H1 (cell line): ENCODE measurements at regions not wholly inside any gene's neighbourhood (a gene's known extent, or its start where the extent isn't known, plus 50 kb on each side); places are given as distances from the start of the nearest gene placed in this dataset.

Experiments
- CTCF ChIA-PET: fragments of 300-600 bp; sonication (Branson Sonifier 250); formaldehyde crosslinking; loops from one replicate; lab custom pipeline; 2021; ENCODE audit not compliant: partially characterized antibody; lab: Charles Lee
- POLR2A ChIA-PET: fragments of 300-600 bp; sonication (Branson Sonifier 250); formaldehyde crosslinking; loops from one replicate; lab custom pipeline; 2021; ENCODE audit warnings: inconsistent platforms; ENCODE audit not compliant: partially characterized antibody; lab: Charles Lee
- DNase-seq, 2 experiments: peaks; one replicate each; pipeline versions ENCODE4 v3.0.0 to v3.0.0-alpha.2; 2010 to 2022; ENCODE audit warnings: low spot score in 2 of 2, low read depth in 1 of 2, mixed read lengths in 1 of 2
- FAIRE-seq: peaks from 2 replicates; lab custom pipeline; 2011; peaks lifted over from hg19 to GRCh38; lab: Jason Lieb, UNC
- H2AFZ ChIP-seq: 2 replicates; pipeline ENCODE4 v1.8.1; 2012; ENCODE audit warnings: low read length, inconsistent platforms
- H2AK5ac ChIP-seq: 2 replicates; pipeline ENCODE4 v1.6.1; 2013; ENCODE audit warnings: low read depth, low read length
- H2BK120ac ChIP-seq: replicated peaks from 2 replicates; pipeline ENCODE3; 2013; ENCODE audit warnings: low read depth, low read length, inconsistent platforms
- H2BK12ac ChIP-seq: 2 replicates; pipeline ENCODE4 v1.6.1; 2013; ENCODE audit warnings: low read depth, low read length
- H2BK15ac ChIP-seq: 2 replicates; pipeline ENCODE4 v1.6.1; 2013; ENCODE audit warnings: low read length
- H2BK20ac ChIP-seq: 2 replicates; pipeline ENCODE4 v1.6.1; 2013; ENCODE audit warnings: low read length
- H2BK5ac ChIP-seq: 2 replicates; pipeline ENCODE4 v1.6.1; 2013; ENCODE audit warnings: low read depth, low read length
- H3K14ac ChIP-seq: 2 replicates; pipeline ENCODE4 v1.6.1; 2013; ENCODE audit warnings: inconsistent platforms; ENCODE audit not compliant: insufficient read length
- H3K18ac ChIP-seq: 2 replicates; pipeline ENCODE4 v1.6.1; 2013; ENCODE audit warnings: low read length; ENCODE audit errors: extremely low read depth
- H3K23ac ChIP-seq: 2 replicates; pipeline ENCODE4 v1.6.1; 2013; ENCODE audit warnings: inconsistent platforms; ENCODE audit not compliant: insufficient read length
- H3K23me2 ChIP-seq: 2 replicates; pipeline ENCODE4 v1.6.1; 2013; ENCODE audit warnings: low read depth, low read length
- H3K27ac ChIP-seq: 2 replicates; pipeline ENCODE4 v1.6.1; 2011; ENCODE audit warnings: low read depth, low read length, inconsistent platforms
- H3K27me3 ChIP-seq, 4 experiments: replicated peaks in 1 of 4; 1 replicate in 1 of 4; 2 replicates in 3 of 4; pipeline versions ENCODE4 v1.6.1 to v1.8.1; 2011 to 2013; ENCODE audit warnings: low read length in 3 of 4, mild to moderate bottlenecking in 3 of 4, inconsistent platforms in 2 of 4, mixed read lengths in 2 of 4, moderate library complexity in 1 of 4; ENCODE audit not compliant: control insufficient read depth in 3 of 4, insufficient read depth in 3 of 4; ENCODE audit errors: extremely low read depth in 1 of 4
- H3K36me3 ChIP-seq, 4 experiments: 2 replicates each; pipeline versions ENCODE4 v1.6.1 to v1.8.1; 2011 to 2013; ENCODE audit warnings: mild to moderate bottlenecking in 4 of 4, low read length in 3 of 4, moderate library complexity in 2 of 4, control low read depth in 1 of 4, inconsistent platforms in 1 of 4; ENCODE audit not compliant: insufficient read depth in 4 of 4, control insufficient read depth in 2 of 4
- H3K4ac ChIP-seq: replicated peaks from 2 replicates; pipeline ENCODE3; 2013; ENCODE audit warnings: low read length, low read depth, mixed read lengths, inconsistent platforms; ENCODE audit not compliant: insufficient read length
- H3K4me1 ChIP-seq, 4 experiments: replicated peaks in 1 of 4; 1 replicate in 1 of 4; 2 replicates in 3 of 4; pipeline versions ENCODE4 v1.6.1 to v1.8.1; 2011 to 2013; ENCODE audit warnings: low read length in 3 of 4, inconsistent platforms in 2 of 4, mixed read lengths in 1 of 4; ENCODE audit not compliant: insufficient read depth in 4 of 4, control insufficient read depth in 3 of 4
- H3K4me2 ChIP-seq, 2 experiments: 2 replicates each; pipeline versions ENCODE4 v1.6.1 to v1.8.1; 2011 to 2013; ENCODE audit warnings: low read depth in 2 of 2, low read length in 2 of 2, control low read depth in 1 of 2, inconsistent platforms in 1 of 2, mild to moderate bottlenecking in 1 of 2; ENCODE audit not compliant: insufficient read depth in 1 of 2
- H3K4me3 ChIP-seq, 4 experiments: fragments of 200-600, 300-600 bp in 1 of 4; sonication (generic), shearing (Covaris generic), sonication (Bioruptor Twin) in 1 of 4; 2 replicates each; pipeline versions ENCODE4 v1.5.1 to v1.8.1; 2011 to 2016; ENCODE audit warnings: low read length in 4 of 4, low read depth in 3 of 4, control low read depth in 2 of 4, inconsistent platforms in 2 of 4, mild to moderate bottlenecking in 2 of 4, mixed read lengths in 1 of 4, moderate library complexity in 1 of 4; ENCODE audit not compliant: insufficient read depth in 2 of 4; ENCODE audit errors: extremely low read depth in 1 of 4
- H3K56ac ChIP-seq: replicated peaks from 2 replicates; pipeline ENCODE3; 2013; ENCODE audit warnings: low read depth, mild to moderate bottlenecking, mixed read lengths, low read length, inconsistent platforms; ENCODE audit not compliant: insufficient read length
- H3K79me1 ChIP-seq: 2 replicates; pipeline ENCODE4 v1.6.1; 2013; ENCODE audit warnings: low read depth, low read length, control low read depth
- H3K79me2 ChIP-seq, 2 experiments: 2 replicates each; pipeline versions ENCODE4 v1.6.1 to v1.8.1; 2012 to 2013; ENCODE audit warnings: low read length in 2 of 2, mild to moderate bottlenecking in 2 of 2, inconsistent platforms in 1 of 2; ENCODE audit not compliant: insufficient read depth in 2 of 2, control insufficient read depth in 1 of 2
- H3K9ac ChIP-seq, 4 experiments: replicated peaks in 1 of 4; 1 replicate in 1 of 4; 2 replicates in 3 of 4; pipeline versions ENCODE4 v1.6.1 to v1.8.1; 2011 to 2013; ENCODE audit warnings: low read depth in 3 of 4, low read length in 3 of 4, control low read depth in 2 of 4, mild to moderate bottlenecking in 2 of 4, moderate library complexity in 2 of 4, inconsistent platforms in 1 of 4; ENCODE audit errors: extremely low read depth in 1 of 4
- H3K9me3 ChIP-seq, 2 experiments: 2 replicates each; pipeline versions ENCODE4 v1.6.1 to v1.8.1; 2012 to 2013; ENCODE audit warnings: mild to moderate bottlenecking in 2 of 2, moderate library complexity in 2 of 2, control low read depth in 1 of 2, inconsistent platforms in 1 of 2, low read depth in 1 of 2, low read length in 1 of 2, mixed read lengths in 1 of 2; ENCODE audit not compliant: insufficient read depth in 2 of 2
- H4K20me1 ChIP-seq, 2 experiments: replicated peaks in 1 of 2; 2 replicates each; pipeline versions ENCODE3 to v1.8.1; 2011 to 2013; ENCODE audit warnings: inconsistent platforms in 2 of 2, low read length in 2 of 2, mild to moderate bottlenecking in 1 of 2; ENCODE audit not compliant: insufficient read depth in 2 of 2, control insufficient read depth in 1 of 2
- H4K5ac ChIP-seq: 2 replicates; pipeline ENCODE4 v1.6.1; 2013; ENCODE audit warnings: low read length, low read depth, mixed read lengths, inconsistent platforms; ENCODE audit not compliant: insufficient read length
- H4K8ac ChIP-seq: 2 replicates; pipeline ENCODE4 v1.8.0; 2013; ENCODE audit warnings: mild to moderate bottlenecking, moderate library complexity, low read length, inconsistent platforms; ENCODE audit not compliant: insufficient read depth; ENCODE audit errors: extremely low read depth
- H4K91ac ChIP-seq: replicated peaks from 2 replicates; pipeline ENCODE3; 2013; ENCODE audit warnings: low read length, mixed read lengths, inconsistent platforms; ENCODE audit not compliant: insufficient read length
- ASH2L ChIP-seq: fragments of 200-600, 300-600 bp; sonication (generic); IDR thresholded peaks from one replicate; pipeline ENCODE4 v1.7.1; 2017; ENCODE audit warnings: low read length
- CEBPB ChIP-seq: IDR thresholded peaks from 2 replicates; pipeline ENCODE4 v1.6.1; 2012; ENCODE audit warnings: low read depth, low read length
- CTBP2 ChIP-seq: IDR thresholded peaks from 2 replicates; pipeline ENCODE4 v1.7.0; 2011; ENCODE audit warnings: borderline replicate concordance, mild to moderate bottlenecking, moderate library complexity, mixed read lengths, low read length; ENCODE audit not compliant: insufficient read depth, insufficient read length
- KDM4A ChIP-seq: IDR thresholded peaks from one replicate; pipeline ENCODE4 v1.7.1; 2012; ENCODE audit warnings: low read depth, mild to moderate bottlenecking, moderate library complexity, low read length, inconsistent platforms; ENCODE audit not compliant: severe bottlenecking
- RFX5 ChIP-seq: IDR thresholded peaks from 2 replicates; pipeline ENCODE4 v1.6.1; 2011; ENCODE audit warnings: low read depth, low read length, improper control_type of control experiment, borderline replicate concordance
- RNF2 ChIP-seq: fragments of 200-900, 300-1000 bp; sonication (generic); IDR thresholded peaks from 2 replicates; pipeline ENCODE4 v1.7.1; 2016; ENCODE audit warnings: borderline replicate concordance, low read depth, mild to moderate bottlenecking, antibody characterized with exemption, low read length; ENCODE audit not compliant: poor library complexity, severe bottlenecking; ENCODE audit errors: missing control alignments
- SIRT6 ChIP-seq: IDR thresholded peaks from one replicate; pipeline ENCODE4 v1.7.1; 2012; ENCODE audit warnings: low read length, inconsistent platforms
- SIX5 ChIP-seq: IDR thresholded peaks from 2 replicates; pipeline ENCODE4 v1.6.1; 2011; ENCODE audit warnings: mild to moderate bottlenecking, low read depth, low read length
- TAF1 ChIP-seq: IDR thresholded peaks from 2 replicates; pipeline ENCODE4 v1.6.1; 2011; ENCODE audit warnings: mild to moderate bottlenecking, low read depth, low read length
- TCF12 ChIP-seq: IDR thresholded peaks from 2 replicates; pipeline ENCODE4 v1.6.1; 2011; ENCODE audit warnings: low read depth, mild to moderate bottlenecking, low read length
- WGBS, 2 experiments: shearing (Covaris generic) in 1 of 2; methylation state at CpG; one replicate each; pipeline versions ENCODE4 v1.1.6 to v1.1.7; 2013 to 2015; ENCODE audit warnings: low lambda C conversion rate in 2 of 2, mixed read lengths in 2 of 2, inconsistent platforms in 1 of 2, low coverage in 1 of 2, missing lambda C conversion rate in 1 of 2; ENCODE audit not compliant: insufficient replicate concordance in 2 of 2, insufficient coverage in 1 of 2, insufficient read length in 1 of 2; ENCODE audit errors: extremely low coverage in 1 of 2, missing lambda C conversion rate in 1 of 2; 5-methylcytosine and 5-hydroxymethylcytosine counted together

- H3K9ac ChIP-seq: no peak overlapping the region
- no peaks in the 10 kb centered on the region for H3K4me1 ChIP-seq
- H3K36me3 ChIP-seq: no peaks in the 10 kb centered on the region
- H3K4me3 ChIP-seq: no peak overlapping the region
- H3K27ac ChIP-seq: no peak overlapping the region
- no peak overlapping the region for H2AK5ac ChIP-seq
- 74% methylated on average over 3 of the region's 3 CpGs; no CpG with 5 or more reads in 1 of the 2 experiments for WGBS, 2 experiments
- no peaks in the 10 kb centered on the region for H3K23me2 ChIP-seq
- H2BK5ac ChIP-seq: no peak overlapping the region
- H2BK15ac ChIP-seq: no peak overlapping the region
- no peak overlapping the region for H2BK120ac ChIP-seq
- no peak overlapping the region for H4K8ac ChIP-seq
- H2BK20ac ChIP-seq: no peak overlapping the region
- no peak overlapping the region for H3K23ac ChIP-seq
- H3K56ac ChIP-seq: no peak overlapping the region
- FAIRE-seq (no peak), DNase-seq (no peak)
- no peak overlapping the region for H2BK12ac ChIP-seq
- H4K91ac ChIP-seq: no peak overlapping the region
- no peak for TF ChIP-seq SIRT6
- TF ChIP-seq CEBPB: no peak
- no peak for TF ChIP-seq TCF12
- no peak for TF ChIP-seq ASH2L
- no peak for TF ChIP-seq KDM4A
- no peak for TF ChIP-seq TAF1
- TF ChIP-seq CTBP2: no peak
- TF ChIP-seq RNF2: no peak
- TF ChIP-seq SIX5: no peak
- no peak for TF ChIP-seq RFX5
- H4K5ac ChIP-seq: no peak overlapping the region
- no peak overlapping the region for H3K18ac ChIP-seq
- H3K9me3 ChIP-seq: no peaks in the 10 kb centered on the region
- no peaks in the 10 kb centered on the region for H3K79me2 ChIP-seq
- H3K4me2 ChIP-seq: no peak overlapping the region
- no peaks in the 10 kb centered on the region for H3K27me3 ChIP-seq
- ChIA-PET CTCF (no interaction called here), POLR2A (no interaction called here)
- no peak overlapping the region for H3K4ac ChIP-seq
- H3K14ac ChIP-seq: no peak overlapping the region
- H4K20me1 ChIP-seq: no peaks in the 10 kb centered on the region
- no peaks in the 10 kb centered on the region for H3K79me1 ChIP-seq
- no peak overlapping the region for H2AFZ ChIP-seq
Measured at GRCh38 chr2:145975406-145975805, 1455.5 kb upstream of the ZEB2 start.
